ENCODE measurements at regions not wholly inside any gene's neighbourhood (a gene's known extent, or its start where the extent isn't known, plus 50 kb on each side); places are given as distances from the start of the nearest gene placed in this dataset.

GRCh38 chr14:71231521-71232393, 324.5 kb downstream of the PCNX1 start (continued):
- TF ChIP-seq MYBL2 (IDR thresholded peaks at IDR 0.05; ENCODE audit: low read depth) (no peak), MYBL2 (CRISPR knock-in tag; IDR thresholded peaks at IDR 0.05; ENCODE audit: borderline replicate concordance) (no peak), PBX2 (CRISPR knock-in tag; IDR thresholded peaks at IDR 0.05; ENCODE audit: low read depth) (no peak), PBX2 (tag; conservative IDR thresholded peaks at IDR 0.05; ENCODE audit: low read depth) (peak; percentile 38; the same call in 1 of the 2 replicates), ATF1 (CRISPR knock-in tag; IDR thresholded peaks at IDR 0.05) (no peak), ATF1 (tag; IDR thresholded peaks at IDR 0.05) (0 out of 2 replicates have a peak, but pooled peaks have one; percentile 14), CBFB (CRISPR knock-in tag; IDR thresholded peaks at IDR 0.05) (no peak), NFYB (IDR thresholded peaks at IDR 0.05; ENCODE audit: extremely low read depth, insufficient read length) (no peak), PRDM10 (IDR thresholded peaks at IDR 0.05; ENCODE audit: partially characterized antibody) (peak; percentile 35), THAP7 (CRISPR knock-in tag; IDR thresholded peaks at IDR 0.05) (no peak), TCF7 (IDR thresholded peaks at IDR 0.05; ENCODE audit: borderline replicate concordance) (no peak), ZNF347 (CRISPR knock-in tag; IDR thresholded peaks at IDR 0.05; ENCODE audit: low read depth) (no peak), NEUROD1 (IDR thresholded peaks at IDR 0.05; ENCODE audit: borderline replicate concordance, low read depth, low read length, partially characterized antibody) (no peak), ATF2 (CRISPR knock-in tag; IDR thresholded peaks at IDR 0.05) (no peak), ZNF444 (CRISPR knock-in tag; IDR thresholded peaks at IDR 0.05) (no peak), SRSF3 (IDR thresholded peaks at IDR 0.05; ENCODE audit: insufficient read depth, low read length) (no peak), POLR2B (IDR thresholded peaks at IDR 0.05; ENCODE audit: low read depth, partially characterized antibody) (no peak), GATA2 (CRISPR knock-in tag; IDR thresholded peaks at IDR 0.05) (no peak), NUFIP1 (IDR thresholded peaks at IDR 0.05; ENCODE audit: partially characterized antibody) (no peak), ZNF165 (CRISPR knock-in tag; IDR thresholded peaks at IDR 0.05; ENCODE audit: borderline replicate concordance) (no peak), ZNF436 (CRISPR knock-in tag; IDR thresholded peaks at IDR 0.05) (no peak)

All from K562 (cell line).